HG03108 (cell line): ENCODE measurements at regions not wholly inside any gene's neighbourhood (a gene's known extent, or its start where the extent isn't known, plus 50 kb on each side); places are given as distances from the start of the nearest gene placed in this dataset.

ENCODE experiments used
- ATAC-seq: cut with Tn5 transposase; IDR thresholded peaks from one replicate; pipeline ENCODE4 v1.9.1; 2021; ENCODE audit warnings: moderate library complexity; ENCODE audit not compliant: unreplicated experiment

DNA sequence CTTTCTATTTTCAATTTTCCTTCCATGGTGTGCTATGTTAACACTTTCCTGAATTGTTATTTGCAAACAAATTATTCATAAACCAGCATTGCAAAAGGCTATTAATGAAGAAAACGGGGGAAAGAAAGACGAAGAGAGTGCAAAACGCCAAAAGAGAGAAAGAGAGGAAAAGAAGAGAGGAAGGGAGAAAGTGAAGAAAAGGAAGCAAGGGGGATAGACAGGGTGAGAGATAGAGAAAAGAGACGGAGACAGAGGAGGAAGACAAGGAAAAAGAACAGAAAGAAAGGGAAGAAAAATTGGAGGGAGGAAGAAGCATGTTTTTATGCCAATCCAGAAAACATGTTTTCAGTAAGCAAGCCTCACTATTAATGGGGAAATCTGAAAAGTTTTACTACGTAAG, 310.6 kb downstream of the TFEC start:
- no peak for ATAC-seq

GRCh38 chr7:115709664-115710063, 320.9 kb downstream of the TFEC start:
- no peak for ATAC-seq

GRCh38 chr7:115708013-115708341, 322.6 kb downstream of the TFEC start:
- ATAC-seq, result no peak

- no peak for ATAC-seq
Measured at GRCh38 chr7:115707258-115708012, 323.1 kb downstream of the TFEC start.

DNA sequence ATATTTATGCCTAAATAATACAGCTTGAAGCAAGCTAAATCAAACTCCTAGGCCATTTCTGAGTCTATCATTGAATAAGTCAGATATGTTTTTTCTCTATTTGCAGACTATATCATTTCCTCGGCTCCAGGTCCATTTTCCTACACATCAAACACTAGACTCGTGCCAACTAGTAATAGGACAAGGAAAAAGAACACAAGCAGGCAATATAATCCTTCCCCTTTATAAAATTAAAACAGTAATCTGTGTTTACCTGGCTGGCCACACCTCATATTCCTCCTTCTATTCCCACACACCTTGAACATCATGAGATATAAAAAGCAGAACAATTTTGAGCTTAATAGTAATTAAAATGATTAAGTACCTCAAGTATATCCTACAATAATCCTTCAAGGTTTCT, 325.7 kb downstream of the TFEC start:
- ATAC-seq, result no peak

DNA sequence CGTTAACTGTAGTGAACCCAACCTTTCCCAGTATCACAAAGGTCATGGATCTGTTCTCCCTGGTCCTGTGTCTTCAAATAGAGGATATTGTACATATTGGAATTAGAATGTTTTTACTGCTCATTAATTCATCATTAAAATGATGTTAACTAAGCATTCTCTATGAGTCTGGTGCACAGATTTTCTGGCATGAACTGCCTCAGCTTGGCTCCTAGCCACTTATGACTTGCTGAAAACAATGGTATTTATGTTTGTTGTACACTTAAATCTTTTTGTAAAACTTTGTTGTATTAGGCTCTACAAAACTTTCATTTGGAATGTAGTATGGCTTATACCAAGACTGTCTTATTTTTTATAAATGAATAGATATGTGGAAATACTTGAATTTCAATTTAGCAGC, 329.4 kb downstream of the TFEC start:
- ATAC-seq, result no peak

GRCh38 chr7:115694424-115694823, 336.1 kb downstream of the TFEC start:
- no peak for ATAC-seq

GRCh38 chr7:115693779-115694178, 336.8 kb downstream of the TFEC start:
- ATAC-seq, result no peak

- no peak for ATAC-seq
Measured at GRCh38 chr7:115689941-115690340, 340.6 kb downstream of the TFEC start.

- ATAC-seq, result no peak
Measured at GRCh38 chr7:115683093-115683492, 347.5 kb downstream of the TFEC start.

DNA sequence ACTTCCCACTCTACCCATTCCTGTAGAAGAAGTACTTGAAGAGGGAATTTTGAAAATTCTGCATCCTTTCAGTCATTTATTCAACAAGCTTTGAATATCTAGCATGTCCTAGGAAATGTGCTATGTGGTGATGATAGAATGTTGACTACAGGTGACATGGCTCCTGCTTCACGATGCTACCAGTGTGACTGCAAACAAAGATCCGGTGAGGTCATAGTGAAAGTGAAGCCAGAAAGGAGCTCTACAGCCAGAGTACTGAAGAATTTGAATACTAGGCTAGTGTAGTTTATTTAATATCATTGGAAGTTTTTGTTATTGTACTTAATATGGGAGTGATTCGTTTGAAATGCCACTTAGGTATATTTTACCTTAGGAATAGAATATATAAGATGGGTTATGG, 348.1 kb downstream of the TFEC start:
- no peak for ATAC-seq

DNA sequence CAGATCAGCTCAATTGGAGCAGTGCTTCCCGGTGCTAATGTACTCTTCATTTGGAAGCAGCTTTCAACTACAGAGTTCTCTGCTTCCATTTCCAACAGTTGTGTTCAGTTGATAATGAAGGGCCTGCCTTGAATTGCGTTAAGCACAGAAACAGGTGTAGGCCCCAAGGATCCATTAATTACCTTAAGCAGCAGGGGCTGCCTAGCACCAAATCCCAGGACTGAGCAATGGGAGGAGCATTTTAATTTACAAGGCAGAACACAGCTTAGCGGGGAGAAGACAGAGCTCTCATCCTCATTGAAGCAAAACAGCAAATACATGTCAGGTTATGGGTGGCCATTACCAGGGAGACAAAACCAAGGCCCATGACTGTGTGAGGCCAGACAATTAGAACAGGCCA, 349.6 kb downstream of the TFEC start:
- no peak for ATAC-seq

DNA sequence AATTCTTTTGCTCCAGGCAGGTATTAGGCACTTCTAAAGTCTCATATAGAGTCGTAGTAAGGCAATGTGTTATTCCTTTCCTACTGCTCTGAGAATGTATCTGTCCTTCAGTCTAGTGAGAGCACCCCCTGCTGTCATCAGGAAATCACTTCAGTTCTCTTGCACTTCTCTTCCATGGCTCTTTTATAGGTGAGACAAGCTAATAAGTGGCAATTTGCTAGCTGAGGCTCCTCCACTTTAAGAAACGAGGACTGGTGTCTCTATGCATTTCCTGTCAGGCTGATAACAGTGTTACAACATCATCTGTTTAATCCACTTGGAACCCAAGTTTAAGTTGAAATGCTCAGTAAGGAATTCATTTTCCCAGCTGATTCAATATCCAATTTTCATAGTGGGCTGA, 350.6 kb downstream of the TFEC start:
- ATAC-seq, result no peak

DNA sequence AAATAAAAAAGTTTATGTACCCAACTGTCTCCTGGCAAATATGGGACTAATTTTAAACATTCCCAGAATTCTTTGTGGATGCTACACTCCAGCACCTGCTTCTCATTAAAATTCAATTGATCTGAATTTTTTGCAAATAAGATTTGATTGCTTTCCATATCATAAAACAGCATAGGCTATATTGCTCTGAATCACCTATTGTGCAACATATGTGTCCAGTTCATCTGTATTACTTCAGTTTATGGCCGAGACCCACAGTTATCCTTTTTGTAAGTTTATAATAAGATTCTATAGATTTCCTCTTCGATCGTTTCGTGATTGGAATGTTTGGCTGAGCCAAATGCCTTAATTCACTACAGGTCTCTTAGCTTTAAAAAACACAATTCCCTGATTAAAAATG, 351.1 kb downstream of the TFEC start:
- ATAC-seq, result no peak

- no peak for ATAC-seq
Measured at GRCh38 chr7:115678086-115678982, 352.2 kb downstream of the TFEC start.

DNA sequence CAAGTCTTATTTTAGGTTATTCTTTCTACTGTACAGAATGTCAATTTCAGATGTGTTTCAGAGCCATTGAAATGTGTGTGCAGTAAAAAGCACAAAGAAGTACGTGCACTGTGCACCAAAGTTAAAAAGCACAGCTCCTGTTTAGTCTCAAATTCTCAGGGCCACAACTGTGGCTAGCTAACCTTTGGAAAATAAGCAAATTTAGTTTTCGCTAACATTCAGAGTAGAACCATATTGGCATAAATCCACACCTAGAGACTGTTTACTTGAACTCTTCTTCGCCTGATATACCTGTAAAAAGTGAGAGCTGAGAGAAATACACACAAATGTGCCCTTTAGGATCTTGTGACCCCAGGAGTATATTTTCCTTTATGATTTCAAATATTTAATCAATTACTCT, 353.9 kb downstream of the TFEC start:
- ATAC-seq, result no peak

DNA sequence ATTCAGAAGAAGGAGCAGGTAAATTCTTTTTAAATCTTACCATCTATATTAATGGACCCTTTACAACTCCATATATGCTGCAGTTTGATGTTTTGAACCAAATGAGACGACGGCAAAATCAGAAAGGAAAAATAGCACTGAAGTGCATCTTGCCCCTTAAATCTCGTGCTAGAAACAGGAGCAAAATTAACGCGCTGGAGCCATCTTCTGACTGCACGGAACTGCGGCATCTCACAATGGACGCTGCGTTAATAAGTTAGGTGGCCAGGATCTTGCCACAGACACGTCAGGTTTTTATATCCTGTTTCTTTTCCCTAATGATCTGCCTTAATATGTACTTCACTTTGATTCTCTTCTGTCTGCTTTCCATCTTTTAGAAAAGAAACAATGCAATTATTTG, 354.5 kb downstream of the TFEC start:
- ATAC-seq, result no peak

GRCh38 chr7:115674467-115675024, 356.0 kb downstream of the TFEC start:
- no peak for ATAC-seq

DNA sequence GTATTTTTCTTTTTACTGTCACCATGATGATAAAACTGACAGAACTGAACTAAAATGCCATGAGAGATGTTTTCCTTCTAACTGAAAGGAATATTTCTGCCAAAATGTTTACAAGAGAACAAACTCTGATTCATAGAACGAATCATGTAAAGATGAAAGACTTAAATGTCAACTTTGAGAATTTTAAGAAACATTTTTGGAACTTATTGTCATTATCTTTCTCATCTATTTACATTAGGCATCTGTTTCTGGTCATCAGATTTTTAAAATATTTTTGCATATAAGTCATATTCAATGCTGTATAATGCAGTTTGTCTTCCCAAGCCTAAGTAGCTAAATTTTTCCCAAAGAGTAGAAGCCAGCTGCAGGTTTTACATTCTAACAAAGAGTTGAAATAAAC, 358.5 kb downstream of the TFEC start:
- ATAC-seq, result no peak

GRCh38 chr7:115662676-115663075, 367.9 kb downstream of the TFEC start:
- ATAC-seq, result no peak

GRCh38 chr7:115662120-115662519, 368.4 kb downstream of the TFEC start:
- ATAC-seq, result no peak

DNA sequence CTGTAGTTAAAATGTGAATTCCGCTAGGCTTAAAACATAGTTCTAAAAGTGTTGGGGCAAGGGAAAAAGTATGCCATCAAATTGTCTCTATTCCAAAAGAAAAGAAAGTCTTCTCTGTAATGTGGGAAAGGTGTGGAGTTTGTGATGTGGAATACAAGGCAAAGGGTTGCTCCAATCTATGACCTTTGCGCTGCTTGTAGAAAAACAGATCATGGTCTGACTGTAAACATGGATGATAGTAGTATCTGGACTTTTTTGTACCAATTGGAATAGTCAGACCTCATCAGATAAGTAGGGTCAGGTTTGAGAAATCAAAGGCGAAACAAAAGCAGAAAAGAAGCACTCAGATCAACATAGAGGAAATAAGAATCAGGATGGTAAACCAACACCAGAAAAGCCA, 372.3 kb downstream of the TFEC start:
- no peak for ATAC-seq
